Activated T-cell treated with anti-CD3 and anti-CD28 coated beads, Interleukin-2, amount 50 U/mL, for 72 hours (primary cell): ENCODE measurements at regions not wholly inside any gene's neighbourhood (a gene's known extent, or its start where the extent isn't known, plus 50 kb on each side); places are given as distances from the start of the nearest gene placed in this dataset.

Experiments
- ATAC-seq, 2 donors: fragments of 150-1000 bp; cut with Tn5 transposase; replicated peaks in 1 of 2; 2 replicates each; pipeline ENCODE4 v1.10.0; 2021; ENCODE audit warnings: moderate library complexity in 2 of 2, mild to moderate bottlenecking in 1 of 2
- DNase-seq, 2 donors: peaks; one replicate each; pipeline ENCODE4 v3.0.0; 2021 to 2022; ENCODE audit warnings: mixed read lengths in 1 of 2
- H3K27ac Mint-ChIP-seq: one replicate; pipeline ENCODE4 v1.8.0; 2022; ENCODE audit warnings: mild to moderate bottlenecking, moderate library complexity, mixed read lengths
- H3K27me3 Mint-ChIP-seq: one replicate; pipeline ENCODE4 v1.8.0; 2022; ENCODE audit warnings: low read depth, mixed read lengths
- H3K36me3 Mint-ChIP-seq, 2 donors: one replicate each; pipeline ENCODE4 v1.8.0; 2022; ENCODE audit warnings: mixed read lengths in 2 of 2, mild to moderate bottlenecking in 1 of 2; ENCODE audit not compliant: insufficient read depth in 2 of 2
- H3K4me1 Mint-ChIP-seq: one replicate; pipeline ENCODE4 v1.8.0; 2022; ENCODE audit warnings: low read depth, mixed read lengths
- H3K4me3 Mint-ChIP-seq, 2 donors: one replicate each; pipeline ENCODE4 v1.8.0; 2022; ENCODE audit warnings: mild to moderate bottlenecking in 2 of 2, mixed read lengths in 2 of 2, moderate library complexity in 2 of 2
- H3K9me3 Mint-ChIP-seq, 2 donors: one replicate each; pipeline ENCODE4 v1.8.0; 2022; ENCODE audit warnings: mixed read lengths in 2 of 2

DNA sequence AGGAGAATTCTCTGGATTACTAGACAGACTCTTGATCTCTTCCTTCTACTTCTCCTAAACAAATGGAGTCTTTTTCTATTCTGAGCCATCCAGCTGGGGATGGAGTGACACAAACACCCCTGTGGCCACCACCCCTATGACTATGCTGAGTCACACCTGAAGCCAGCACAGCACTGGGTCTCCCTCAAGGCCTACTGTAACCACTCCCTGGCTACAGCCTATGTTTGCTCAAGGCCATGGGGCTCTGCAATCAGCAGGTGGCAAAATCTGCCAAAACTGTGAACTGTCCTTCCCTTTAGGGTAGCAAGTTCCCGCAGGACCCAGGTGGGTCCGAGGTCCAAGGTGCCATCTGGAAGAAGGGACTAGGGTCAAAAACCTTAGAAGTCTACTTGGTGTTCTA lies 132.3 kb downstream of the TINAG start:
- Mint-ChIP-seq H3K9me3 (peaks cover 6 to 7% of the 10 kb centered on the region in 2 donors), H3K4me3 (no peak overlapping the region), H3K27me3 (no peaks in the 10 kb centered on the region), H3K4me1 (no peaks in the 10 kb centered on the region), H3K27ac (no peak overlapping the region), H3K36me3 (no peaks in the 10 kb centered on the region)
- DNase-seq (no peak), ATAC-seq (no peak)

DNA sequence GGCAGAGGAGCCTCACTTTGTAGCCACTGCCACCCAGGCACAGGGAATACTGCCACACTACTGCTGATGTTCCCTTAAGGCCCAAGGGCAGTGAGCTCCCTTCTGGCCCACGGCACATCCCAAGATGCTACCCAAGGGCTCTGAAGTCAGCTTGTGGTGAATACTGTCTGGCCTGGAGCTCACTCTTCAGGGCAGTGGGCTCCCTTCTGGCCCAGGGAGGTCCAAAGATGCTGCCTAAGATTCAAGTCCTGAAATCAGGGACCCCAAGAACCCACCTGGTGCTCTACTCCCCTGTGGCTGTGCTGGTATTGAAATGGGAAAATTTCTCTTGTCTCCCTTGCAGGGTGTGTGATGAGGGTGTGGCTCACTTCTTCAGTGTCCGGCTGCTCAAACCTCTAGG lies 132.8 kb downstream of the TINAG start:
- Mint-ChIP-seq H3K27me3 (no peaks in the 10 kb centered on the region), H3K9me3 (peaks cover 8 to 9% of the 10 kb centered on the region in 2 donors), H3K4me3 (no peak overlapping the region), H3K27ac (no peak overlapping the region), H3K36me3 (no peaks in the 10 kb centered on the region), H3K4me1 (no peaks in the 10 kb centered on the region)
- DNase-seq (no peak), ATAC-seq (no peak)

DNA sequence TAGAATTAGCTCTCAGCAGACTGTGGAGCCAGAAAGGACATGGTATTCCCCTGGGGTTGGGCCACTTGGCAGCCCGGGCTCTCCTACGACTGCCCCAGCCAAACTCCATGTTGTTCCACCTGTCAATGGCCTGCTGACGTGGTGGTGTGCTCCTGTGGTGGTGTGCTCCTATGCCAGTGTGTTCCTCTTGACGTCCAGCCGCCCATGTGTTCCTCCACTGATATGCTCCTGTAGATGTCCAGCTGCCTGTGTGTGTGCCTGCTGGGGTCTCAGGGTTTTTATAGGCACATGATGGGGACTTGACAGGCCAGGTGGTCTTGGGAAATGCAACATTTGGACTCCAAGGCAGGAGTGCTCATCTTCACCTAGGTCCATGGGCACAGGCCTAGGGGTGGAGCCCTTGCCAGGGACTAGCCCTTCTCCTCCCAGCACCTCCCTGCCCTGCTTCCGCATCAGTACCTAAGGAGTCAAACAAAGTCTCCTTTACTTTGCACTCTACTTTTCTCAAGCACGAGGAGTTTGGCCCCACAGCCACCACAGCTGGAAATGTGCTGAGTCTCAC lies 133.5 kb downstream of the TINAG start:
- Mint-ChIP-seq H3K36me3 (no peaks in the 10 kb centered on the region), H3K27ac (no peak overlapping the region), H3K4me3 (no peak overlapping the region), H3K4me1 (no peaks in the 10 kb centered on the region), H3K9me3 (peaks cover 8 to 11% of the 10 kb centered on the region in 2 donors), H3K27me3 (no peaks in the 10 kb centered on the region)
- no peak for DNase-seq
- no peak for ATAC-seq

DNA sequence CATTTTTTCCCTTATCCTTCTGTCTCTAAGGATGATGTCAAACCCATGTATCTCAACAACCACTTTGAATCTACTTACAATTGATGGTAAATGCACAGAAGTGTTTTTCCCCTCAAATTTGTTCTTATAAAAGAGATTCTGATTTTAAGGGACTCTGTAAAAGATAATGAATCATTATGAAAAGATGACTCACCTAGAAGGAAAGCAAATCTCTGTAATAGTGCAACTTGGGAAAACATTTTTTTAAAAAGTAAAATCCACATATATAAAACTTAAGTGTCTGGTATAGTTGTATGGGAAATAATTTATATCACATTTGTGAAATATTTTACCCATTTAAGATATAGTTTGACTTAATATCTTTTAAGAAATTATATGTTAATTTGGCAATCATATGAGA lies 137.0 kb downstream of the TINAG start:
- DNase-seq (no peak), ATAC-seq (no peak)
- Mint-ChIP-seq H3K27ac (no peak overlapping the region), H3K9me3 (peaks cover 2 to 10% of the 10 kb centered on the region in 2 donors), H3K4me1 (no peaks in the 10 kb centered on the region), H3K27me3 (no peaks in the 10 kb centered on the region), H3K36me3 (no peaks in the 10 kb centered on the region), H3K4me3 (no peak overlapping the region)

DNA sequence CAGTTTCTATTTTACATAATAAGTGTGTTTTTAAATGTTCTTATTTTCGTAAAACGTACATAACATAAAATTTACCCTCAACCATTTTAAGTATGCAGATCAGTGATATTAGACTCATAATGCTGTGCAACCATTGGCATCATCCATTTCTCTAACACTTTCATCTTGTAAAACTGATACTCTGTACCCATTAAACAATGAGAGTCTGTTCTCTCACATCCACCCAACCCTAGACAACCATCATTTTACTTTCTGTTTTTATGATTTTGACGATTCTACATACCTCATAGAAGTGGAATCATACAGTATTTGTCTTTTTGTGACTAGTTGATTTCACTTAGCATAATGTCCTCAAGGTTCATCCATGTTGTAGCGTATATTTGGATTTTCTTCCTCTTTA lies 140.4 kb downstream of the TINAG start:
- H3K4me1 Mint-ChIP-seq = no peaks in the 10 kb centered on the region
- peaks cover 6 to 13% of the 10 kb centered on the region in 2 donors for H3K9me3 Mint-ChIP-seq
- H3K27ac Mint-ChIP-seq = no peak overlapping the region
- ATAC-seq (no peak), DNase-seq (no peak)
- H3K4me3 Mint-ChIP-seq = no peak overlapping the region
- H3K27me3 Mint-ChIP-seq = no peaks in the 10 kb centered on the region
- H3K36me3 Mint-ChIP-seq = no peaks in the 10 kb centered on the region

DNA sequence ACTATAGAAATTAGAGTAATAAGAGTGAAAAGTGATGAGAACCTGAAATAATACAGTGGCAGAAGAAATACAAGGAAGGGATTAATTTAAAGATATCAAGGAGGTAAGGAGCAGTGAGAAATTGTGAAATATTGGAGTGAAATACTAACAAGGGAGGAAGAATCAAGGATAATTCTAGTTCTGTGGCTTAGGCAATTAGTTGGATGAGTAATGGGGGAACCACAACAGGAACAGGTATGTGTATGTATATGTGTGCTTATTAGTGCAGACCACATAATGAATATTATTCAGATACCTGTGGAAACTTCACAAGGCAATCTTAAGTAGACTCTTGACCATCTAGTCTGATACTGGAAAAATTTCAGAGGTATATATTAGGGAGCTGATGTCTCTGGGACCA lies 143.3 kb downstream of the TINAG start:
- no peaks in the 10 kb centered on the region for H3K36me3 Mint-ChIP-seq
- ATAC-seq (no peak), DNase-seq (no peak)
- no peak overlapping the region for H3K4me3 Mint-ChIP-seq
- peaks cover 6 to 13% of the 10 kb centered on the region in 2 donors for H3K9me3 Mint-ChIP-seq
- no peaks in the 10 kb centered on the region for H3K27me3 Mint-ChIP-seq
- no peaks in the 10 kb centered on the region for H3K4me1 Mint-ChIP-seq
- H3K27ac Mint-ChIP-seq = no peak overlapping the region

DNA sequence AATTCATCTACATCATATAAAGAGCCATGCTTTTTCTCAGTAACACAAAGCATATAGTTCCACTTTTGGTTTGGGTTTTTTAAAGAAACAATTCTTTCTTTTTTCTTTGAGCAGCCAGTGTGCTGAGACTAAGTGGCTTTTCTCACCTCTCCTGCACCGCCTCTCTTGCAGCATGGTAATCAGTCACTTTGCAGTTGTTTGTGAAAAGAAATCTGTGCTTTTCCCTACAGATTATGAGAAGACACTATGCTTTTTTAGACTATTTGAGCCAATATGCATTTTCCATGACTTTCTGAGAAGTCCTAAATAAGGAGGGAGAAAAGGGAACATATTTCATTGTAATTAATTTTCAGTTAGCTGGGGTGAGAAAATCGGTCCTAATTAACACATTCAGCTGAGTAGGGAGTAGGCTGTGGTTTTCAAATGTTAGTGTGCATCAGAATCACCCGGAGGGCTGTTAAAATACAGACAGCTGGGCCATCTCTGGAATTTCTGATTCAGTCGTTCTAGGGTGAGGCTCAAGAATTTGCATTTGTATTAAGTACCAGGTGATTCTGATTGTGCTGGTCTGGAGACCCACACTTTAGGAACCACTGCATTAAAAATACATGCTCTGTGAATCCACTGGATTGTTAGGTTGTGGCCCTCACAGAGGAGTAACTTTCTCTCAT lies 155.2 kb downstream of the TINAG start:
- H3K9me3 Mint-ChIP-seq = peaks cover 8 to 9% of the 10 kb centered on the region in 2 donors
- ATAC-seq = no peak
- H3K4me1 Mint-ChIP-seq = no peaks in the 10 kb centered on the region
- H3K4me3 Mint-ChIP-seq = no peak overlapping the region
- no peak overlapping the region for H3K27ac Mint-ChIP-seq
- H3K36me3 Mint-ChIP-seq = no peaks in the 10 kb centered on the region
- no peak for DNase-seq
- no peaks in the 10 kb centered on the region for H3K27me3 Mint-ChIP-seq

DNA sequence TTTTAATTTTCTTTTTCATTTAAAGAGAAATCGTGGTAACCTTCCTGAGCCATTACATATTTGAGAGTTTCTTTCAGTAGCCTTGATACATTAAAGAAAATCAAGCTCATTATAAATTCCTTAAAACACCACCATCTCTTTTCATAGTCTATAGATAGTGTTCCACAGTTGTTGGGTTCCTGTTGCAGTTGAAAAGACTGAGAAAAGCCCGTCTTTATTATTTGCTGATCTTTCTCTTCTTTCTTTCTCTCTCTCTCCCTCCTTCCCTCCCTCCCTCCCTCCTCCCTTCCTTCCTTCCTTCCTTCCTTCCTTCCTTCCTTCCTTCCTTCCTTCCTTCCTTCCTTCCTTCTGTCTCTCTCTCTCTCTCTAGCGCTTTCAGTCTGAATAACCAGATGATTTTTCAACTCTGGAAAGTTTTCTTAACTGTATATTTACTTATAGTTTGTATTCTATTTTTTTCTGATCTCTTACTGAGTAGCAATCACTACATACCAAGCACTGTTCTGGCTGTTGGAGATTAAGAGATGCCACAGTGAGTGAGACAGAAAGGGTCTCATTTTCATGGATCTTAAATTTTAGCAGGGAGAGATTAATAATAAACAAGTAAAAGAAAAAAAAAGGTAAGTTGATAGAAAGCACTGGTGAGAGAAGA lies 157.5 kb downstream of the TINAG start:
- Mint-ChIP-seq H3K4me3 (no peak overlapping the region), H3K27me3 (no peaks in the 10 kb centered on the region), H3K27ac (no peak overlapping the region), H3K36me3 (no peaks in the 10 kb centered on the region), H3K4me1 (no peaks in the 10 kb centered on the region), H3K9me3 (peaks cover 10 to 11% of the 10 kb centered on the region in 2 donors)
- no peak for ATAC-seq
- no peak for DNase-seq

DNA sequence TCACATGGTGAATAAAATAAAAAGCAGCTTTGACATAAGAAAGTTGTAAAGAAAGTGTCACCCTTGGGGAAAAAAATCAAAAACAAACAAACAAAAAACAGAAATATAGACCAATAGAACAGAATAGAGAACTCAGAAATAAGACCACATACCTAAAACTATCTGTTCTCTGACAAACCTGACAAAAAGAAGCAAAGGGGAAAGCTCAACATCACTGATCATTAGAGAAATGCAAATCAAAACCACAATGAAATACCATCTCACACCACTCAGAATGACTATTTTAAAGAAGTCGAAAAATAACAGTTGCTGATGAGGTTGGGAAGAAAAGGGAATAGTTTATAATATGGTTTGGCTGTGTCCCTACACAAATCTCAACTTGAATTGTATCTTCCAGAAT lies 159.1 kb downstream of the TINAG start:
- Mint-ChIP-seq H3K27me3 (no peaks in the 10 kb centered on the region), H3K36me3 (no peaks in the 10 kb centered on the region), H3K4me3 (no peak overlapping the region), H3K9me3 (peaks cover 10 to 13% of the 10 kb centered on the region in 2 donors), H3K4me1 (no peaks in the 10 kb centered on the region), H3K27ac (no peak overlapping the region)
- DNase-seq (no peak), ATAC-seq (no peak)

DNA sequence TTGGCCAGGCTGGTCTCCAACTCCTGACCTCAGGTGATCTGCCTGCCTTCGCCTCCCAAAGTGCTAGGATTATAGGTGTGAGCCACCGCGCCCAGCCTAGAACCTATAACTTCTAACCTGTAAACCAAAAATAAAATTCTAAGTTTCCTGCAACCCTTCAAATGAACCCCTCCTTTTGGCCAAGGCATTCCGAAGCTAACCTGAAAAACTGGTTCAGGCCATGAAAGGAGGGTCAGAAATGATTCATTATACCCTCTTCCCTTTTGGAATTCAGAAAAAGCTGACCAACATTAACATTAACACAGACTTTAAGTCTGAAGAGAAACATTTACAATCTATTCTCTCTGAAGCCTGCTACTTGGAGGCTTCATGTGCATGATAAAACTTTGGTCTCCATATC lies 165.1 kb downstream of the TINAG start:
- Mint-ChIP-seq H3K27me3 (no peaks in the 10 kb centered on the region), H3K9me3 (peaks cover 2 to 7% of the 10 kb centered on the region in 2 donors), H3K27ac (no peak overlapping the region), H3K4me1 (no peaks in the 10 kb centered on the region), H3K4me3 (no peak overlapping the region), H3K36me3 (no peaks in the 10 kb centered on the region)
- DNase-seq (no peak), ATAC-seq (no peak)

DNA sequence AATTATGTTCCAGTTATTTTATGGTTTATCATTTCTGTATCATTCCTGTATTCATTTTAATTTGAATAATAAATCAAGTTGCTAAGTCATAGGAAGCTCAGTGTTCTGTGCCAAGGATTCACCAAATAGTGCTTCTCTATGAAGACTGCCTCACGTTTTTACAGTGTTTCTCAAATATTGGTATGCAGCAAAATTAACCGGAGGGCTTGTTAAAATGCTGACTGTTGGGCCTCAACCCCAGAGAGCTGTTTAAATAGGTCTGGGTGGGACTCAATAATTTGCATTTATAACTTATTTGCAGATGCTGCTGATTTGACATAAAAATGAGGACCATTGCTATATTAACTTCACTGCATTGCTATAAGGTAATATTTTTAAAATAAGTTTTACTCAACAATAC lies 166.7 kb downstream of the TINAG start:
- ATAC-seq (no peak), DNase-seq (no peak)
- no peaks in the 10 kb centered on the region for H3K4me1 Mint-ChIP-seq

DNA sequence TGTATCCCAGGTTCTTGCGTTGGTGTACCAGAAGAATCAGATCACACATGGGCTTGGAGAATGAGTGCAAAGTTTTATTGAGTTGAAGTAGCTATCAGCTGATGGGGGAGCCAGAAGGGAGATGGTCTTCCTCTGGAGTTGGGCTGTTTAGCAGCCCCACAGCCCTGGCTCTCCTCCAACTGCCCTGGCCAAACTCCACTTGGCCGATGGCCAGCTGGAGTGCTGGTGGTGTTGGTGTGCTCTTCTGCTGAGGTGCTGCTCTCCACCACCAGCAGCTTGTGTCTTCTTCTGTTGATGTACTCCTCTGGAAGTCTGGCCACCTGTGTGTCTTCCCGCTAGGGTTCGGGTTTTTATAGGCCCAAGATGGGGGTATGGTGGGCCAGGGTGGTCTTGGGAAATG lies 172.8 kb downstream of the TINAG start:
- Mint-ChIP-seq H3K4me1 (no peaks in the 10 kb centered on the region), H3K27me3 (no peaks in the 10 kb centered on the region), H3K4me3 (no peak overlapping the region), H3K36me3 (no peaks in the 10 kb centered on the region), H3K9me3 (peaks cover 3 to 4% of the 10 kb centered on the region in 2 donors), H3K27ac (no peak overlapping the region)
- DNase-seq = no peak
- ATAC-seq = no peak

More for the DNA sequence above, 166.7 kb downstream of the TINAG start:
- Mint-ChIP-seq H3K36me3 (no peaks in the 10 kb centered on the region), H3K27ac (no peak overlapping the region), H3K4me3 (no peak overlapping the region), H3K9me3 (peaks cover 0 to 7% of the 10 kb centered on the region in 2 donors), H3K27me3 (no peaks in the 10 kb centered on the region)

GRCh38 chr6:54491431-54491830 lies 183.2 kb downstream of the TINAG start:
- ATAC-seq = no peak
- peaks cover 6 to 17% of the 10 kb centered on the region in 2 donors for H3K9me3 Mint-ChIP-seq

More at GRCh38 chr6:54491431-54491830, 183.2 kb downstream of the TINAG start:
- H3K27me3 Mint-ChIP-seq = no peaks in the 10 kb centered on the region
- H3K36me3 Mint-ChIP-seq = no peaks in the 10 kb centered on the region
- no peaks in the 10 kb centered on the region for H3K4me1 Mint-ChIP-seq
- DNase-seq = no peak
- H3K4me3 Mint-ChIP-seq = no peak overlapping the region
- no peak overlapping the region for H3K27ac Mint-ChIP-seq
